GM12878 (cell line): ENCODE measurements at regions not wholly inside any gene's neighbourhood (a gene's known extent, or its start where the extent isn't known, plus 50 kb on each side); places are given as distances from the start of the nearest gene placed in this dataset.

Experiments
- EZH2 ChIP-seq: IDR thresholded peaks from 2 replicates; pipeline ENCODE4 v1.6.1; 2012; ENCODE audit warnings: low read depth, mild to moderate bottlenecking, control low read depth, inconsistent platforms, low read length, borderline replicate concordance; ENCODE audit not compliant: control insufficient read depth
- MXI1 ChIP-seq: fragments of 150-350 bp; IDR thresholded peaks from 2 replicates; pipeline ENCODE4 v1.6.1; 2011; ENCODE audit warnings: low read depth, mild to moderate bottlenecking, inconsistent platforms, low read length, improper control_type of control experiment
- MYC ChIP-seq: IDR thresholded peaks from 2 replicates; pipeline ENCODE4 v1.6.1; 2011; ENCODE audit warnings: mild to moderate bottlenecking, low read length, moderate library complexity, inconsistent platforms; ENCODE audit not compliant: insufficient read depth, insufficient replicate concordance, insufficient read length, severe bottlenecking
- POLR2AphosphoS2 ChIP-seq: IDR thresholded peaks from 2 replicates; pipeline ENCODE4 v1.6.1; 2011; ENCODE audit warnings: low read depth, mild to moderate bottlenecking, low read length, improper control_type of control experiment, moderate library complexity
- ZNF622 ChIP-seq: fragments of 450-650 bp; IDR thresholded peaks from 2 replicates; pipeline ENCODE4 v1.6.1; 2017; ENCODE audit warnings: mild to moderate bottlenecking, inconsistent platforms
- ZZZ3 ChIP-seq: IDR thresholded peaks from 2 replicates; pipeline ENCODE4 v1.6.1; 2011; ENCODE audit warnings: low read depth; ENCODE audit not compliant: control insufficient read depth, insufficient read length
- TF ChIP-seq, protein P1 (sequence below), 3 experiments: IDR thresholded peaks in 2 of 3; conservative IDR thresholded peaks in 1 of 3; 2 replicates each; pipeline ENCODE4 v1.5.1; 2011; ENCODE audit warnings: low read depth in 3 of 3, low read length in 3 of 3, mild to moderate bottlenecking in 3 of 3, control low read depth in 2 of 3, moderate library complexity in 2 of 3, inconsistent platforms in 1 of 3, mixed read lengths in 1 of 3; ENCODE audit not compliant: control insufficient read depth in 2 of 3, insufficient read depth in 1 of 3; ENCODE audit errors: extremely low read depth in 1 of 3
- TF ChIP-seq, protein P2 (sequence below): fragments of 450-650 bp; IDR thresholded peaks from 2 replicates; pipeline ENCODE4 v1.6.1; 2017; ENCODE audit warnings: antibody characterized with exemption, mild to moderate bottlenecking, moderate library complexity
- TF ChIP-seq, protein P3 (sequence below): IDR thresholded peaks from 2 replicates; pipeline ENCODE4 v1.6.1; 2012; ENCODE audit warnings: mild to moderate bottlenecking, low read depth, low read length

DNA sequence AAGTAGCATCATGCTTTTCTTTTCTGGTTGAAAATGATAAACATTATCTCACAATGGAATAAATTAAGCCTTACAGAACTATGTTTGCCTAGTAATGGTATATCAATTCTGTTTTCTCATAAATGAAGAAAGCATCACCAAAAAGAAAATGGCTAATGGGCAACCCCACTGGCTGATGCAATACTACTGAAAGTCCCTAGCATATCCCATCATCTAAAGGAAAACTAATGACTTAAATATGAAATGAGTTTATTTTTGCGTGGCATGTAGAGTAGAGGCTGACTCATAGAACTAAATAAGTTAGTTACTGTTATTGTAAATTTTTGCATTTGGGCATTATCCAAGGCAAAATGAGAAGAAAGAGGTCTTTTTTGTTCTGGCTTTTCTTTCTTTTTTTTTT, 1156.3 kb upstream of the SEL1L start:
- TF ChIP-seq ZZZ3 (no peak), ZNF622 (no peak), POLR2AphosphoS2 (no peak), MYC (no peak), EZH2 (no peak), MXI1 (no peak)
- TF ChIP-seq, protein P1, sequence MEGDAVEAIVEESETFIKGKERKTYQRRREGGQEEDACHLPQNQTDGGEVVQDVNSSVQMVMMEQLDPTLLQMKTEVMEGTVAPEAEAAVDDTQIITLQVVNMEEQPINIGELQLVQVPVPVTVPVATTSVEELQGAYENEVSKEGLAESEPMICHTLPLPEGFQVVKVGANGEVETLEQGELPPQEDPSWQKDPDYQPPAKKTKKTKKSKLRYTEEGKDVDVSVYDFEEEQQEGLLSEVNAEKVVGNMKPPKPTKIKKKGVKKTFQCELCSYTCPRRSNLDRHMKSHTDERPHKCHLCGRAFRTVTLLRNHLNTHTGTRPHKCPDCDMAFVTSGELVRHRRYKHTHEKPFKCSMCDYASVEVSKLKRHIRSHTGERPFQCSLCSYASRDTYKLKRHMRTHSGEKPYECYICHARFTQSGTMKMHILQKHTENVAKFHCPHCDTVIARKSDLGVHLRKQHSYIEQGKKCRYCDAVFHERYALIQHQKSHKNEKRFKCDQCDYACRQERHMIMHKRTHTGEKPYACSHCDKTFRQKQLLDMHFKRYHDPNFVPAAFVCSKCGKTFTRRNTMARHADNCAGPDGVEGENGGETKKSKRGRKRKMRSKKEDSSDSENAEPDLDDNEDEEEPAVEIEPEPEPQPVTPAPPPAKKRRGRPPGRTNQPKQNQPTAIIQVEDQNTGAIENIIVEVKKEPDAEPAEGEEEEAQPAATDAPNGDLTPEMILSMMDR (IDR thresholded peaks at IDR 0.05 in 2 of 3, conservative IDR thresholded peaks at IDR 0.05 in 1 of 3; ENCODE audit: control insufficient read depth in 2 of 3, extremely low read depth in 1 of 3, insufficient read depth in 1 of 3, low read depth in 3 of 3, low read length in 3 of 3) = no peak
- TF ChIP-seq, protein P2, sequence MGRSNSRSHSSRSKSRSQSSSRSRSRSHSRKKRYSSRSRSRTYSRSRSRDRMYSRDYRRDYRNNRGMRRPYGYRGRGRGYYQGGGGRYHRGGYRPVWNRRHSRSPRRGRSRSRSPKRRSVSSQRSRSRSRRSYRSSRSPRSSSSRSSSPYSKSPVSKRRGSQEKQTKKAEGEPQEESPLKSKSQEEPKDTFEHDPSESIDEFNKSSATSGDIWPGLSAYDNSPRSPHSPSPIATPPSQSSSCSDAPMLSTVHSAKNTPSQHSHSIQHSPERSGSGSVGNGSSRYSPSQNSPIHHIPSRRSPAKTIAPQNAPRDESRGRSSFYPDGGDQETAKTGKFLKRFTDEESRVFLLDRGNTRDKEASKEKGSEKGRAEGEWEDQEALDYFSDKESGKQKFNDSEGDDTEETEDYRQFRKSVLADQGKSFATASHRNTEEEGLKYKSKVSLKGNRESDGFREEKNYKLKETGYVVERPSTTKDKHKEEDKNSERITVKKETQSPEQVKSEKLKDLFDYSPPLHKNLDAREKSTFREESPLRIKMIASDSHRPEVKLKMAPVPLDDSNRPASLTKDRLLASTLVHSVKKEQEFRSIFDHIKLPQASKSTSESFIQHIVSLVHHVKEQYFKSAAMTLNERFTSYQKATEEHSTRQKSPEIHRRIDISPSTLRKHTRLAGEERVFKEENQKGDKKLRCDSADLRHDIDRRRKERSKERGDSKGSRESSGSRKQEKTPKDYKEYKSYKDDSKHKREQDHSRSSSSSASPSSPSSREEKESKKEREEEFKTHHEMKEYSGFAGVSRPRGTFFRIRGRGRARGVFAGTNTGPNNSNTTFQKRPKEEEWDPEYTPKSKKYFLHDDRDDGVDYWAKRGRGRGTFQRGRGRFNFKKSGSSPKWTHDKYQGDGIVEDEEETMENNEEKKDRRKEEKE = no peak
- TF ChIP-seq, protein P3, sequence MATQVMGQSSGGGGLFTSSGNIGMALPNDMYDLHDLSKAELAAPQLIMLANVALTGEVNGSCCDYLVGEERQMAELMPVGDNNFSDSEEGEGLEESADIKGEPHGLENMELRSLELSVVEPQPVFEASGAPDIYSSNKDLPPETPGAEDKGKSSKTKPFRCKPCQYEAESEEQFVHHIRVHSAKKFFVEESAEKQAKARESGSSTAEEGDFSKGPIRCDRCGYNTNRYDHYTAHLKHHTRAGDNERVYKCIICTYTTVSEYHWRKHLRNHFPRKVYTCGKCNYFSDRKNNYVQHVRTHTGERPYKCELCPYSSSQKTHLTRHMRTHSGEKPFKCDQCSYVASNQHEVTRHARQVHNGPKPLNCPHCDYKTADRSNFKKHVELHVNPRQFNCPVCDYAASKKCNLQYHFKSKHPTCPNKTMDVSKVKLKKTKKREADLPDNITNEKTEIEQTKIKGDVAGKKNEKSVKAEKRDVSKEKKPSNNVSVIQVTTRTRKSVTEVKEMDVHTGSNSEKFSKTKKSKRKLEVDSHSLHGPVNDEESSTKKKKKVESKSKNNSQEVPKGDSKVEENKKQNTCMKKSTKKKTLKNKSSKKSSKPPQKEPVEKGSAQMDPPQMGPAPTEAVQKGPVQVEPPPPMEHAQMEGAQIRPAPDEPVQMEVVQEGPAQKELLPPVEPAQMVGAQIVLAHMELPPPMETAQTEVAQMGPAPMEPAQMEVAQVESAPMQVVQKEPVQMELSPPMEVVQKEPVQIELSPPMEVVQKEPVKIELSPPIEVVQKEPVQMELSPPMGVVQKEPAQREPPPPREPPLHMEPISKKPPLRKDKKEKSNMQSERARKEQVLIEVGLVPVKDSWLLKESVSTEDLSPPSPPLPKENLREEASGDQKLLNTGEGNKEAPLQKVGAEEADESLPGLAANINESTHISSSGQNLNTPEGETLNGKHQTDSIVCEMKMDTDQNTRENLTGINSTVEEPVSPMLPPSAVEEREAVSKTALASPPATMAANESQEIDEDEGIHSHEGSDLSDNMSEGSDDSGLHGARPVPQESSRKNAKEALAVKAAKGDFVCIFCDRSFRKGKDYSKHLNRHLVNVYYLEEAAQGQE = no peak
